ENCODE measurements at regions not wholly inside any gene's neighbourhood (a gene's known extent, or its start where the extent isn't known, plus 50 kb on each side); places are given as distances from the start of the nearest gene placed in this dataset.

- no peak for TF ChIP-seq EZH2 (IDR thresholded peaks at IDR 0.05; ENCODE audit: insufficient read depth, poor library complexity, severe bottlenecking)
- no peak for TF ChIP-seq EZH2phosphoT487 (IDR thresholded peaks at IDR 0.05; ENCODE audit: insufficient read depth, low read depth)
Observed at GRCh38 chr19:7401694-7402093, 53.0 kb downstream of the ARHGEF18 start.

All from GM23248 (cell line).